ENCODE measurements at regions not wholly inside any gene's neighbourhood (a gene's known extent, or its start where the extent isn't known, plus 50 kb on each side); places are given as distances from the start of the nearest gene placed in this dataset.
"Not testable (repeated sequence)": the region's sequence is repeated elsewhere in the genome, so short reads cannot be mapped to it uniquely, and the experiment has no call there.

- Histone ChIP-seq H3K36me3 (ENCODE audit: control insufficient read depth, insufficient read depth, low read length) (no peaks in the 10 kb centered on the region), H3K27me3 (ENCODE audit: control insufficient read depth, insufficient read depth, low read length) (no peaks in the 10 kb centered on the region), H3K4me3 (ENCODE audit: low read depth, low read length) (no peak overlapping the region), H3K27ac (ENCODE audit: low read depth, low read length) (no peak overlapping the region), H3K9me3 (ENCODE audit: control insufficient read depth, insufficient read depth, low read length) (no peaks in the 10 kb centered on the region), H3K4me1 (ENCODE audit: control insufficient read depth, insufficient read depth, low read length) (no peaks in the 10 kb centered on the region)
- no peak for DNase-seq (ENCODE audit: low read depth in 4 of 6, low spot score in 6 of 6)
- WGBS (ENCODE audit: insufficient coverage) = 100% methylated on average over 1 of the region's 1 CpG
These were observed 100.9 kb upstream of the MON1B start for GRCh38 chr16:77090062-77090461.

GRCh38 chr16:77093309-77093708, 97.7 kb upstream of the MON1B start:
- no peaks in the 10 kb centered on the region for H3K4me1 ChIP-seq (ENCODE audit: control insufficient read depth, insufficient read depth, low read length)
- 50% methylated on average over 1 of the region's 4 CpGs for WGBS (ENCODE audit: insufficient coverage)
- H3K4me3 ChIP-seq (ENCODE audit: low read depth, low read length) = no peak overlapping the region

GRCh38 chr16:77093999-77094398, 97.0 kb upstream of the MON1B start:
- Histone ChIP-seq H3K27me3 (ENCODE audit: control insufficient read depth, insufficient read depth, low read length) (no peaks in the 10 kb centered on the region), H3K9me3 (ENCODE audit: control insufficient read depth, insufficient read depth, low read length) (no peaks in the 10 kb centered on the region), H3K36me3 (ENCODE audit: control insufficient read depth, insufficient read depth, low read length) (no peaks in the 10 kb centered on the region), H3K4me3 (ENCODE audit: low read depth, low read length) (no peak overlapping the region), H3K27ac (ENCODE audit: low read depth, low read length) (no peak overlapping the region), H3K4me1 (ENCODE audit: control insufficient read depth, insufficient read depth, low read length) (no peaks in the 10 kb centered on the region)
- no peak for DNase-seq (ENCODE audit: low read depth in 4 of 6, low spot score in 6 of 6)
- 84% methylated on average over 2 of the region's 2 CpGs for WGBS (ENCODE audit: insufficient coverage)

More at GRCh38 chr16:77093309-77093708, 97.7 kb upstream of the MON1B start:
- Histone ChIP-seq H3K9me3 (ENCODE audit: control insufficient read depth, insufficient read depth, low read length) (no peaks in the 10 kb centered on the region), H3K36me3 (ENCODE audit: control insufficient read depth, insufficient read depth, low read length) (no peaks in the 10 kb centered on the region), H3K27ac (ENCODE audit: low read depth, low read length) (no peak overlapping the region), H3K27me3 (ENCODE audit: control insufficient read depth, insufficient read depth, low read length) (no peaks in the 10 kb centered on the region)
- DNase-seq (ENCODE audit: low read depth in 4 of 6, low spot score in 6 of 6) = no peak

GRCh38 chr16:77111056-77111565, 79.9 kb upstream of the MON1B start:
- no peaks in the 10 kb centered on the region for H3K9me3 ChIP-seq (ENCODE audit: control insufficient read depth, insufficient read depth, low read length)
- DNase-seq (ENCODE audit: low read depth in 4 of 6, low spot score in 6 of 6) = no peak
- no peak overlapping the region for H3K27ac ChIP-seq (ENCODE audit: low read depth, low read length)
- no peak overlapping the region for H3K4me3 ChIP-seq (ENCODE audit: low read depth, low read length)
- no peaks in the 10 kb centered on the region for H3K4me1 ChIP-seq (ENCODE audit: control insufficient read depth, insufficient read depth, low read length)
- H3K36me3 ChIP-seq (ENCODE audit: control insufficient read depth, insufficient read depth, low read length) = no peaks in the 10 kb centered on the region
- no CpG with 5 or more reads among the region's 2 CpGs for WGBS (ENCODE audit: insufficient coverage)
- no peaks in the 10 kb centered on the region for H3K27me3 ChIP-seq (ENCODE audit: control insufficient read depth, insufficient read depth, low read length)

GRCh38 chr16:77112746-77113145, 78.2 kb upstream of the MON1B start:
- no peak for DNase-seq (ENCODE audit: low read depth in 4 of 6, low spot score in 6 of 6)
- WGBS (ENCODE audit: insufficient coverage) = no CpG with 5 or more reads among the region's 2 CpGs
- no peaks in the 10 kb centered on the region for H3K4me1 ChIP-seq (ENCODE audit: control insufficient read depth, insufficient read depth, low read length)
- H3K4me3 ChIP-seq (ENCODE audit: low read depth, low read length) = no peak overlapping the region
- H3K9me3 ChIP-seq (ENCODE audit: control insufficient read depth, insufficient read depth, low read length) = no peaks in the 10 kb centered on the region
- H3K27ac ChIP-seq (ENCODE audit: low read depth, low read length) = no peak overlapping the region
- no peaks in the 10 kb centered on the region for H3K27me3 ChIP-seq (ENCODE audit: control insufficient read depth, insufficient read depth, low read length)
- no peaks in the 10 kb centered on the region for H3K36me3 ChIP-seq (ENCODE audit: control insufficient read depth, insufficient read depth, low read length)

- Histone ChIP-seq H3K4me3 (ENCODE audit: low read depth, low read length) (no peak overlapping the region), H3K27ac (ENCODE audit: low read depth, low read length) (no peak overlapping the region), H3K9me3 (ENCODE audit: control insufficient read depth, insufficient read depth, low read length) (no peaks in the 10 kb centered on the region), H3K27me3 (ENCODE audit: control insufficient read depth, insufficient read depth, low read length) (no peaks in the 10 kb centered on the region), H3K4me1 (ENCODE audit: control insufficient read depth, insufficient read depth, low read length) (no peaks in the 10 kb centered on the region), H3K36me3 (ENCODE audit: control insufficient read depth, insufficient read depth, low read length) (no peaks in the 10 kb centered on the region)
- DNase-seq (ENCODE audit: low read depth in 4 of 6, low spot score in 6 of 6) = peak in 3 of 6 donors; percentile 14 to 66 (median 38)
- 43% methylated on average over 2 of the region's 3 CpGs for WGBS (ENCODE audit: insufficient coverage)
These were observed 77.2 kb upstream of the MON1B start for GRCh38 chr16:77113835-77114234.

- H3K27me3 ChIP-seq (ENCODE audit: control insufficient read depth, insufficient read depth, low read length); H3K4me3 ChIP-seq (ENCODE audit: low read depth, low read length); H3K27ac ChIP-seq (ENCODE audit: low read depth, low read length); H3K9me3 ChIP-seq (ENCODE audit: control insufficient read depth, insufficient read depth, low read length); DNase-seq (ENCODE audit: low read depth in 4 of 6, low spot score in 6 of 6); H3K4me1 ChIP-seq (ENCODE audit: control insufficient read depth, insufficient read depth, low read length); H3K36me3 ChIP-seq (ENCODE audit: control insufficient read depth, insufficient read depth, low read length): not testable (repeated sequence)
- whole genome bisulfite sequencing (ENCODE audit: insufficient coverage) = 94% methylated on average over 2 of the region's 4 CpGs
These were observed 76.6 kb upstream of the MON1B start for GRCh38 chr16:77114361-77114760.

GRCh38 chr16:77116856-77117255, 74.1 kb upstream of the MON1B start:
- no CpG with 5 or more reads among the region's 2 CpGs for WGBS (ENCODE audit: insufficient coverage)
- no peak for DNase-seq (ENCODE audit: low read depth in 4 of 6, low spot score in 6 of 6)
- Histone ChIP-seq H3K27ac (ENCODE audit: low read depth, low read length) (no peak overlapping the region), H3K27me3 (ENCODE audit: control insufficient read depth, insufficient read depth, low read length) (no peaks in the 10 kb centered on the region), H3K36me3 (ENCODE audit: control insufficient read depth, insufficient read depth, low read length) (no peaks in the 10 kb centered on the region), H3K4me3 (ENCODE audit: low read depth, low read length) (no peak overlapping the region), H3K9me3 (ENCODE audit: control insufficient read depth, insufficient read depth, low read length) (no peaks in the 10 kb centered on the region), H3K4me1 (ENCODE audit: control insufficient read depth, insufficient read depth, low read length) (no peaks in the 10 kb centered on the region)

GRCh38 chr16:77117707-77118106, 73.3 kb upstream of the MON1B start:
- Histone ChIP-seq H3K9me3 (ENCODE audit: control insufficient read depth, insufficient read depth, low read length) (no peaks in the 10 kb centered on the region), H3K27ac (ENCODE audit: low read depth, low read length) (no peak overlapping the region), H3K36me3 (ENCODE audit: control insufficient read depth, insufficient read depth, low read length) (no peaks in the 10 kb centered on the region), H3K4me3 (ENCODE audit: low read depth, low read length) (no peak overlapping the region), H3K4me1 (ENCODE audit: control insufficient read depth, insufficient read depth, low read length) (no peaks in the 10 kb centered on the region), H3K27me3 (ENCODE audit: control insufficient read depth, insufficient read depth, low read length) (no peaks in the 10 kb centered on the region)
- no CpG with 5 or more reads among the region's 3 CpGs for WGBS (ENCODE audit: insufficient coverage)
- DNase-seq (ENCODE audit: low read depth in 4 of 6, low spot score in 6 of 6) = peak in 1 of 6 donors; percentile 38

GRCh38 chr16:77131398-77131797, 59.6 kb upstream of the MON1B start:
- DNase-seq (ENCODE audit: low read depth in 4 of 6, low spot score in 6 of 6) = no peak
- H3K36me3 ChIP-seq (ENCODE audit: control insufficient read depth, insufficient read depth, low read length) = no peaks in the 10 kb centered on the region
- no peaks in the 10 kb centered on the region for H3K27me3 ChIP-seq (ENCODE audit: control insufficient read depth, insufficient read depth, low read length)
- H3K4me1 ChIP-seq (ENCODE audit: control insufficient read depth, insufficient read depth, low read length) = no peaks in the 10 kb centered on the region
- peaks cover 2% of the 10 kb centered on the region for H3K9me3 ChIP-seq (ENCODE audit: control insufficient read depth, insufficient read depth, low read length)
- H3K4me3 ChIP-seq (ENCODE audit: low read depth, low read length) = no peak overlapping the region
- no peak overlapping the region for H3K27ac ChIP-seq (ENCODE audit: low read depth, low read length)
- WGBS (ENCODE audit: insufficient coverage) = 80% methylated on average over 2 of the region's 2 CpGs

Measured in spinal cord (tissue), 9 donors.